H1 (cell line): ENCODE measurements at regions not wholly inside any gene's neighbourhood (a gene's known extent, or its start where the extent isn't known, plus 50 kb on each side); places are given as distances from the start of the nearest gene placed in this dataset.

Source experiments
- BACH1 ChIP-seq: IDR thresholded peaks from 2 replicates; pipeline ENCODE4 v1.6.1; 2012; ENCODE audit warnings: low read length, improper control_type of control experiment
- CHD2 ChIP-seq: IDR thresholded peaks from 2 replicates; pipeline ENCODE4 v1.6.1; 2012; ENCODE audit warnings: low read length, improper control_type of control experiment
- EZH2 ChIP-seq: fragments of 200-600 bp; sonication (generic); IDR thresholded peaks from 2 replicates; pipeline ENCODE4 v1.7.1; 2012; ENCODE audit warnings: low read depth, mild to moderate bottlenecking, moderate library complexity, low read length, inconsistent platforms; ENCODE audit not compliant: severe bottlenecking
- JUND ChIP-seq: IDR thresholded peaks from 2 replicates; pipeline ENCODE4 v1.6.1; 2011; ENCODE audit warnings: mild to moderate bottlenecking, improper control_type of control experiment, low read length
- KDM1A ChIP-seq: fragments of 200-600, 300-600 bp; sonication (generic); IDR thresholded peaks from 2 replicates; pipeline ENCODE4 v1.7.1; 2016; ENCODE audit warnings: mild to moderate bottlenecking, low read length, borderline replicate concordance
- KDM5A ChIP-seq: fragments of 200-600 bp; IDR thresholded peaks from 2 replicates; pipeline ENCODE4 v1.7.1; 2012; ENCODE audit warnings: mild to moderate bottlenecking, low read length, inconsistent platforms, mixed read lengths
- RAD21 ChIP-seq, 2 experiments: IDR thresholded peaks in 1 of 2; conservative IDR thresholded peaks in 1 of 2; 2 replicates each; pipeline ENCODE4 v1.6.1; 2011; ENCODE audit warnings: low read depth in 2 of 2, low read length in 2 of 2, improper control_type of control experiment in 1 of 2, inconsistent platforms in 1 of 2, mild to moderate bottlenecking in 1 of 2, moderate library complexity in 1 of 2
- SAP30 ChIP-seq: fragments of 300-600 bp; sonication (generic); IDR thresholded peaks from 2 replicates; pipeline ENCODE4 v1.7.1; 2012; ENCODE audit warnings: low read length, moderate library complexity, mild to moderate bottlenecking, inconsistent platforms; ENCODE audit not compliant: insufficient read depth, insufficient replicate concordance
- SP4 ChIP-seq: IDR thresholded peaks from 2 replicates; pipeline ENCODE4 v1.6.1; 2012; ENCODE audit warnings: low read length, inconsistent platforms

DNA sequence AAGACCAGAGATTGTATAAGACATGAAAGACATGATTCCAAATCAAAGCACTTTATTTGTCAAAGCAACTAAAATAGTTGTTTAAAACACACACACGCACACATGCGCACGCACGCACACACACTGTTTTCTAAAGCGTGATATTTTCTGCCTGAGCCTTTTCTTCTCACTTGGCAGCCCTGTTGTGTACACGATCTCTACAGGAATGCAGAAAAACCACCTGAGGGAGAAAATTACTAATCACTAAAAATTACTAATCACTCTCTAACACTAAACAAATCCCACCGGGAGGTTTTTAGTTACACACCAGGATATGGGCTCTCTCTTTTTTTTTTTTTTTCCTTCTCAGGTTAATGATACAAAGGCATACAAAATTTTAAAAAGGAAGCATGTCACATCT, 160.1 kb upstream of the ATP11B start (continued):
- TF ChIP-seq JUND (no peak), SAP30 (no peak), RAD21 (IDR thresholded peaks at IDR 0.05 in 1 of 2, conservative IDR thresholded peaks at IDR 0.05 in 1 of 2; ENCODE audit: low read depth in 2 of 2, low read length in 2 of 2) (no peak), BACH1 (no peak), KDM1A (no peak), CHD2 (no peak), KDM5A (no peak), SP4 (no peak), EZH2 (no peak)
- TF ChIP-seq, all 59 proteins: peak for 0
